ENCODE measurements at regions not wholly inside any gene's neighbourhood (a gene's known extent, or its start where the extent isn't known, plus 50 kb on each side); places are given as distances from the start of the nearest gene placed in this dataset.

DNA sequence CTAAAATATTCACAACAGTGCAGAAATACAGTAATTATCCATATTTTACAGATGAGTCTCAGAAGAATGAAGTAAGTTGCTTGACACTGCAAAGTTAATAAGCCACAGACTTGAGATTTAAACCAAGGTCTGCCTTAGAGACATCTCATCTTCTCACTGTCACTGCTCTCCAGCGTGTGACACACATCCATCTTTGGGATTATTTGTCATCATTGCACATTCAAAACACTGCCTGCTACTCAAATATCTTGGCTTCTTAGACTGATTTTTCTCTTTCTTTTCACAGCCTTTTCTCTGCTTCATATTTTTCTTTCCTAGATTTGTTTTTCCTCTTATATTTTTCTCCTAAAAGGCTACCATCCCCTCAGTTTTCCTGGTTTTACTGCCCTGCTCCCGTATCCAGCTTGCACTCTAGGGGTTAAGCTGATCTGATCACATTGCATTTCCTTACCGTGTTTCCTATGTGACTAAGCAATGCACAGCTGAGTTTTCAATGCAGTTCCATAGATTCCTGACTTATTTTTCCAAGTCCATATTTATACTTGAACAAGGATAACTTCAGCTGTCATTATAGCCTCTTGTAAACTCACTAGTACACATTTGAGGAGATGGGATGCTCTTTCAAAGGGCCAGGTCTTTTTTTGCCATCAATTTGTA is 353.0 kb downstream of the PLK2 start:
- no peak for DNase-seq

DNA sequence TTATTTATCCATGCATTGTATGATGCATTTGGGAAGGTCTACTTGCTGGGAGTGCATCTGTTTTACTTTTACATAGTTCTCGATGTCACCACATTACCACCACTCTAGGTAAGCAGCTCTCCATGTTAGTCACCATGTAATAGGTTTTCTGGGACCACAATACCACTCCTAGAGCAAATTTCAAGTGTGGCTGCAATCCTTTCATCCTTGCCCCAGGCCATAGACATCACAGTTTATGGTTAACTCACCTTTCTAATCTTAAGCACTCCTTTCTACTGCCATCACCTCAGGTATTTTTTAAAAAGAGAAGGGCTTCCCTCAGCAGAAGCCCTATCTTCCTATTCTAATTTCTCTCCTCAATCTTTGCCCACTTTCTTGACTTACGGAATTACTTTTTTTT is 354.1 kb downstream of the PLK2 start:
- DNase-seq, result no peak

DNA sequence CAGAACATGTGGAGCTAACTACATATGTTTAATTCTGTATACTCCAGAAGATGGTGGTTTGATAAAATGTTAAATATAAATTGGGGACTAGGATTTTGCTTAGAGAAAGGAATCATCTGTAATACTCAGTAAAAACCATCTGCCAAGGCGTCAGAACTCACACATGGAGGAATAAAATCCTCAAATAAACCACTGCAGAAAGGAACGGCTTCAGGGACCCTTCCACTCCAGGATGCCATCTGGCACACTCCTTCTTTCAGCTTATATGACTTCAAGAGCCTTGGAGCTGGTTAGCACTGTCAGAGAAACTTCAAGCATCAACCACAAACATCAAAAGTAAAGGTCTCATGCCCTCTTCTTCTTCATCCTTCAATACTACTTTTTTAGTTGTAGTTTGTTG is 360.6 kb downstream of the PLK2 start:
- DNase-seq, result no peak

- no peak for DNase-seq
Measured at GRCh38 chr5:58094031-58094430, 365.9 kb downstream of the PLK2 start.

DNA sequence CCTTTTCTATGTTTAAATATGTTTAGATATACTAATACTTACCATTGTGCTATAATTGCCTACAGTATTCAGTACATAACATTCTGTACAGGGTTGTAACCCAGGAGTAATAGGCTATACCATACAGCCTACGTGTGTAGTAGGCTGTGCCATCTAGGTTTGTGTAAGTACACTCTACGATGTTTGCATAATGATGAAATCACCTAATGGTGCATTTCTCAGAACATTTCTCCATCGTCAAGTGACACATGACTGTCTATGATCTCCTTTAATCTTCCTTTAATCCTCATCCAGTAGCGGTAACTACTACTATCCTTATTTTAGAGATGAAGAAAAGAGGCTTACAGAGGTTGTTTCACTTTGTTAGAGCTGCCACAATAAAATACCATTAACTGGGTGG is 369.2 kb downstream of the PLK2 start:
- DNase-seq, result no peak

DNA sequence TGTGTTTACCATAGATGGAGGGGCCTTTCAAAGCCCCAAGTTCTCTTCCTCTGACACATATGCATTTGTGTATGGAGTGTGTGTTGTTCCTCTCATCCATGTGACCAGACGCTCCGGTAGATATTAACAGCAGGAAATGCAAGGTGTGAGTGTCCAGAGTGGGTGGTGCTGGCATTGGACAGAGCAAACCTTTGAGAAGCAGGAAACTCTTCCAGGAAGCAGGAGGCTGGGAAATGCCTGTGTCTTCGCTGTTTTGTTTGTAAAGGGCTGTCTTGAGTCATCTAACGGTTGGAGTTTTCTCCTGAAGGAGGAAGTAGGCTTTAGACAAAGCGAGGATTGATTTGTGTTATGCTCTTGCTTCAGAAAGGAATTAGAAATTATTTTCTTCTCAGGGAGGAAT is 370.9 kb downstream of the PLK2 start:
- DNase-seq, result no peak

DNA sequence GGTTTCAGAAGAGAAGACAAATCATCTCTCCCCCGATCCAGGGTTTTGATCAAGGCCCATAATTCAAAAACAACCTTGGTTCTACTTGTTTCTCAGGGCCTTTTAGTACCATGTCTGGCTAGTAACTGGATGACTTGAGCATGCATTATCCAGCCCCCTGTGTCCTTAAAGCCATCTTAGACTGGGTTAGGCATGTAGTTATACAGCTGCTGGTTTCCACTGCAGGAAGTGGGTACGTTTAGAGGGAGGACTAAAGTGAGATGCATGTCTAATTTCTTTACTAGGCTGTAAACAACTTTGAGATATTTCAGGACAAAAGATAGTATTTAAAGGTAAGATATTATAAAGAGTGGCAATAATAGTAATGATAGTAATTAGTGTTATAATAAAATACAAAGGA is 372.0 kb downstream of the PLK2 start:
- no peak for DNase-seq

DNA sequence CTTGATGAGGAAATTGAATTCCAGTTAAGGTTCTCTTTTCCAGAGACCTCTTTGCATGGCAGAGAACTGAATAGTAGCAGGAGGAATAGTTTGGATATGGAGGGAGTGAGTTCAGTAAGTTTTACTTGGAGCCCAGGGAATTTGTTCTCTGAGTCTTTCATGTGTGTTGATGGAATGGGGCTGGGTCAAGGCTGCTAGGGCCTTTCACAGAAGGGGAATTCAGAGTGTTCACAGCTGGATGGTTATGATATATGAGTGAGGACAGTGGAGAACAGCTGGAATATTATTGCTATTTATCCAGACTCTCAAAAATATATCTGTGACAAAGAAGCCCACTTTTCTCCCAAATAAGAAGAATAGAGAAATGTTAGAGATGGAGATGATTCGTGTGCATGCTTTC is 372.8 kb downstream of the PLK2 start:
- DNase-seq, result peak; percentile 60

DNA sequence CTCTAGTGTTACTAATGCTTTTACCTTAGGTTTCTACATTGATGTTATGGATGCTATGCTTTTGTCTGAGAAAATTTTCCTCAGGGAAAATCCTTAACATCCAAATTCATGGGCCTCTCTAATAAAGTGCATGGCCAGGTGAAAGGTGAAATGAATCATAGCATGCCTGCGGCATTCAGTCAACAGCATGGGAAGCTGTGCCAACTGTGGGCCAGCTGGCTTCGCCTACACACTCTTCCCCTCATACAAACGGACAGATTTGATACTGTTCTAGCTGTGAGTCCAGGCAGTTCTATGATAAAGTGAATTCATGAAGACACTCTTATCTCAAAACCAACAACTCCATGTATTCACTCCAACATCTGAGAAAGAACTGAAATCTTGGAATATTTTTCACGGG is 374.1 kb downstream of the PLK2 start:
- DNase-seq, result no peak

DNA sequence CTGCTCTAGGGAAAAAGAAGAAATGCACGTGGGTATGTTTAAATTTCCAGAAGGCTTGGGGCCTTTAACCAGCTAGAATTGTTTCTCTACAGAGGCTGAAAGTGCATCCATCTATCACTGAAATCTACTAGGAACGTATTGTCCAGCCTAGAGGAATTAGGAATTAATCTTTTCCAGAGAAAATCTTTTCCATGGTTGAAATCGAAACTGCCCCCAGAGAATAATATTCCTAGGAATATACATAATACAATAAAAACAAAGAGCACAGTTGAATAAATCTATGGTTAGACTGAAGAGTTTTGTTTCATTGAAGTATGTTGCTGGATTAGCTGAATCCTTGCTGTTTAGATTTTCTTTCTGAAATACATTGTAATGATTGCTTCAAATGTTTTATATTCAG is 378.5 kb downstream of the PLK2 start:
- no peak for DNase-seq

GRCh38 chr5:58080573-58080972 is 379.3 kb downstream of the PLK2 start:
- DNase-seq, result no peak

GRCh38 chr5:58077966-58078365 is 381.9 kb downstream of the PLK2 start:
- no peak for DNase-seq

DNA sequence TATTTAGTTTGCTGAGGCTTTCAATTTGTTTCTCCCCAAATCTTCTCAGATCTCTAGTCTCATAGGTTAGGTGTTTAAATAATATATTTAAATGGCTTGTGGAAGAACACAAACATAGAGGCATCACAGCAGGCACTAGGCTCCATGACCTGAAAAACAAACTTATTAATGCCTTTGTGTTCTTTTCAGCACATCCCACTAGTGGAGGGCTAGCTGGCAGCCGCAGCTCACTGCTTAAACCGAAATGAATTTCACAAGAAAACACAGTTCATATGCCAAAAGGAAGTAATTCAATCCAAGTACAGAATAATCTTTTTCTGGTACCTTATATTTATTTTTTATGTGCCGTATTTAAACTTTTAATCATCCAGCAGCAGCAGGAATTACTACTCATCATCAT is 382.5 kb downstream of the PLK2 start:
- DNase-seq, result no peak

GRCh38 chr5:58076483-58077257 is 383.2 kb downstream of the PLK2 start:
- no peak for DNase-seq

GRCh38 chr5:58075907-58076306 is 384.0 kb downstream of the PLK2 start:
- DNase-seq, result no peak

- DNase-seq, result no peak
Measured at GRCh38 chr5:58074717-58075116, 385.2 kb downstream of the PLK2 start.

GRCh38 chr5:58074222-58074621 is 385.7 kb downstream of the PLK2 start:
- no peak for DNase-seq

GRCh38 chr5:58073243-58073642 is 386.6 kb downstream of the PLK2 start:
- no peak for DNase-seq

- DNase-seq, result no peak
Measured at GRCh38 chr5:58072300-58072965, 387.5 kb downstream of the PLK2 start.

GRCh38 chr5:58071566-58071965 is 388.3 kb downstream of the PLK2 start:
- DNase-seq, result no peak

DNA sequence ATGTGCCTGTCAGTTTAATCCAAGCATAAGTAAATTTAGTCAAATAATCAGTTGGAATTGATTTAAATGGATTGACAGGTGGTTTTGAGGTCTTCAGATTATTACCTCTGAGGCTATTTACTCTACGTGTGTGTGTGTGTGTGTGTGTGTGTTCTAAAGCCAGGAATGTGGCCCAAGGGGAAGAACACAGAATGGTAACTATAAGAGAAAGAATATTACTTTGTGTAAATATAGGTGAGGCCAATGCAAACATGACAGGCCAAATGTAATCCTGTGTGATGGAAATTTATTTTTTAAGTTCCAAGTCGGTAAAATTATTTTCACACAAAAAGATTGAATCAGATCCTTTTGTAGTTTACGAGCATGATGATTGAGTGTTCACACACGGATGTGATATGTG is 390.0 kb downstream of the PLK2 start:
- DNase-seq, result no peak

GRCh38 chr5:58069016-58069705 is 390.7 kb downstream of the PLK2 start:
- DNase-seq, result no peak

GRCh38 chr5:58066557-58066956 is 393.3 kb downstream of the PLK2 start:
- DNase-seq, result no peak
